Panc1 (cell line): ENCODE measurements at regions not wholly inside any gene's neighbourhood (a gene's known extent, or its start where the extent isn't known, plus 50 kb on each side); places are given as distances from the start of the nearest gene placed in this dataset.

Source experiments
- ATAC-seq: fragments of 200-7000 bp; cut with Tn5 transposase; 2 replicates; pipeline ENCODE4 v1.9.1; 2020; ENCODE audit warnings: mild to moderate bottlenecking, moderate library complexity
- BruUV-seq: library from RNA; stranded (reverse); fragments of 400-500 nt; replicated peaks from 2 replicates; lab custom pipeline; 2021; lab: Mats Ljungman, UMichigan
- CTCF ChIA-PET: fragments of 300-600 bp; sonication (Branson Sonifier 250); formaldehyde crosslinking; loops from one replicate; lab custom pipeline; 2022; ENCODE audit warnings: antibody characterized with exemption; lab: Charles Lee
- POLR2A ChIA-PET: fragments of 300-600 bp; sonication (Branson Sonifier 250); formaldehyde crosslinking; loops from one replicate; lab custom pipeline; 2022; ENCODE audit warnings: antibody characterized with exemption; lab: Charles Lee
- DNase-seq: peaks from one replicate; pipeline ENCODE4 v3.0.0-alpha.2; 2010; ENCODE audit warnings: low read depth, low spot score
- H3K27ac ChIP-seq: 2 replicates; pipeline ENCODE4 v1.5.1; 2011; ENCODE audit warnings: mild to moderate bottlenecking, low read length, inconsistent platforms
- H3K27me3 ChIP-seq: fragments of 200-500 bp; sonication (Bioruptor generic); 2 replicates; pipeline ENCODE4 v1.6.0; 2014; ENCODE audit warnings: low read length, inconsistent platforms; ENCODE audit not compliant: control insufficient read depth, insufficient read depth
- H3K36me3 ChIP-seq: fragments of 200-500 bp; sonication (Bioruptor generic); 2 replicates; pipeline ENCODE4 v1.5.1; 2014; ENCODE audit warnings: inconsistent platforms, mild to moderate bottlenecking, low read length, moderate library complexity; ENCODE audit not compliant: control insufficient read depth, insufficient read depth
- H3K4me1 ChIP-seq: 2 replicates; pipeline ENCODE4 v1.5.1; 2011; ENCODE audit warnings: inconsistent platforms, mild to moderate bottlenecking, low read length, moderate library complexity; ENCODE audit not compliant: control insufficient read depth, insufficient read depth
- H3K4me3 ChIP-seq, 2 experiments: 2 replicates each; pipeline ENCODE4 v1.5.1; 2011 to 2012; ENCODE audit warnings: low read depth in 2 of 2, low read length in 2 of 2, mild to moderate bottlenecking in 2 of 2, inconsistent platforms in 1 of 2, moderate library complexity in 1 of 2
- H3K9me3 ChIP-seq: fragments of 200-500 bp; sonication (Bioruptor generic); 2 replicates; pipeline ENCODE4 v1.5.1; 2014; ENCODE audit warnings: low read depth, mild to moderate bottlenecking, inconsistent platforms, low read length, moderate library complexity; ENCODE audit not compliant: control insufficient read depth, insufficient read depth
- CTCF ChIP-seq: fragments of 450-650 bp; IDR thresholded peaks from 2 replicates; pipeline ENCODE4 v1.5.1; 2017; ENCODE audit warnings: mild to moderate bottlenecking
- POLR2AphosphoS5 ChIP-seq: IDR thresholded peaks from 2 replicates; pipeline ENCODE4 v1.6.1; 2012; ENCODE audit warnings: mild to moderate bottlenecking, low read depth, low read length, moderate library complexity
- REST ChIP-seq, 2 experiments: IDR thresholded peaks; 2 replicates each; pipeline ENCODE4 v1.6.1; 2011 to 2012; ENCODE audit warnings: low read depth in 2 of 2, control low read depth in 1 of 2, low read length in 1 of 2, mild to moderate bottlenecking in 1 of 2, moderate library complexity in 1 of 2; ENCODE audit not compliant: insufficient read depth in 1 of 2
- SIN3A ChIP-seq: IDR thresholded peaks from 2 replicates; pipeline ENCODE4 v1.6.1; 2012; ENCODE audit warnings: low read depth, mild to moderate bottlenecking, low read length, moderate library complexity, borderline replicate concordance; ENCODE audit not compliant: insufficient read depth
- TCF7L2 ChIP-seq: IDR thresholded peaks from 2 replicates; pipeline ENCODE4 v1.6.1; 2011; ENCODE audit warnings: mild to moderate bottlenecking, low read depth, low read length, inconsistent platforms
- in situ Hi-C: cut with HindIII; loops from 2 replicates; pipeline ENCODE4 v1.10.0; 2016; ENCODE audit warnings: low sequenced_read_pairs, low pct_unique_long_range_greater_than_20kb
- intact Hi-C: fragments of 100-400 bp; cut with micrococcal nuclease; formaldehyde crosslinking; loops from one replicate; pipeline ENCODE4 v1.10.0; 2022; ENCODE audit not compliant: unreplicated experiment

GRCh38 chr17:77480199-77480508, 339.4 kb downstream of the SEC14L1 start:
- Histone ChIP-seq H3K27ac (no peak overlapping the region), H3K27me3 (no peaks in the 10 kb centered on the region), H3K4me3 (no peak overlapping the region), H3K9me3 (no peaks in the 10 kb centered on the region), H3K4me1 (peaks cover 47% of the 10 kb centered on the region), H3K36me3 (no peaks in the 10 kb centered on the region)
- BruUV-seq = no TSS peak
- DNase-seq (no peak), ATAC-seq (no peak)
- ChIA-PET CTCF (no interaction called here), POLR2A (no interaction called here)
- intact Hi-C loops (no loop called here), in situ Hi-C loops (no loop called here)
- TF ChIP-seq POLR2AphosphoS5 = no peak
- no peak for TF ChIP-seq TCF7L2
- no peak for TF ChIP-seq CTCF
- TF ChIP-seq SIN3A = no peak
- TF ChIP-seq REST (IDR thresholded peaks at IDR 0.05; ENCODE audit: insufficient read depth in 1 of 2, low read depth in 2 of 2, low read length in 1 of 2) = no peak

- ATAC-seq (peak; percentile 14), DNase-seq (no peak)
- ChIA-PET POLR2A (no interaction called here), CTCF (no interaction called here)
- no peak overlapping the region for H3K4me3 ChIP-seq
- no peaks in the 10 kb centered on the region for H3K36me3 ChIP-seq
- no peak overlapping the region for H3K27ac ChIP-seq
- H3K9me3 ChIP-seq = no peaks in the 10 kb centered on the region
- H3K27me3 ChIP-seq = no peaks in the 10 kb centered on the region
- peaks cover 42% of the 10 kb centered on the region for H3K4me1 ChIP-seq
- intact Hi-C loops (no loop called here), in situ Hi-C loops (no loop called here)
- TF ChIP-seq SIN3A = no peak
- TF ChIP-seq POLR2AphosphoS5 = 0 out of 2 replicates have a peak, but pooled peaks have one; percentile 26
- BruUV-seq = no TSS peak
Observed at GRCh38 chr17:77480509-77481215, 339.9 kb downstream of the SEC14L1 start.
